CD4-positive, alpha-beta T cell treated with Interleukin-4 for 1 hour (primary cell): ENCODE measurements at regions not wholly inside any gene's neighbourhood (a gene's known extent, or its start where the extent isn't known, plus 50 kb on each side); places are given as distances from the start of the nearest gene placed in this dataset.
"Not testable (repeated sequence)": the region's sequence is repeated elsewhere in the genome, so short reads cannot be mapped to it uniquely, and the experiment has no call there.

Source experiments
- DNase-seq, 2 donors: peaks; one replicate each; pipeline ENCODE4 v3.0.0-alpha.2; 2020 to 2022

DNA sequence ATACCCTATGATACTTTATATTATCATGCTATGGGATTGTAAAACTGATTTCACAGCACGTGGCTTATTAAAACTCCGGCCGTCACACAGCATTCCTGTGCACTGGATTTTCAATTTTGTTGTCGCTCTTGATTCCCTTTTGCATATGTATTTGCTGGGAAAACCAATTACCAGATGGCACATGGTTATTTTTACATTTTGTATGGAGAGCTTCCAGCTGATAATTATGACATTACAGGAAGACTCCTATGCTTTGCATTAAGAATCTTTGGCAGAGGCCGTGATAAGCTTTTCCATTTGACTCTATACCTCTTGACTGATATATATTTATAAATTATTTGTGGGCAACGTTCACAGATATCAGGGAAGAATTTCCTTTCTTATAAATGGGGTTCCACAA lies 381.2 kb upstream of the RORB start:
- no peak for DNase-seq

DNA sequence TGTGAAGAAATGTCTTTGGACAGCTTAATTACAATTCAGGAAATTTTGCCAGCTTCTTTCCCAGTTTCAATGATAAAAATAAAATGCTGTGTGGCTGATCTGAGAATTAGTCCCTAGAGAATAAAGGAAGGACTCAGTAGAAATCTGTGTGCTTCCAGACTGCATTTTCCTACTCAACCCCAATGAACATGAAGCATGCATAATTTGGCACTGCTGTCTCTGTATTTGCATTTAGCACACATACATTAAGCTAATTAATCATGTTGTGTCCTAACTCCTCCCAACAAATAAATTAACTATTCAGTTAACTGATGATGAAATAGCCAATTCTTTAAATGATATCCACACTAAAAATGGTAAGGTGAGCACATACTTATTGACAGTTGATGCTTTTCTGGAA lies 380.0 kb upstream of the RORB start:
- no peak for DNase-seq

DNA sequence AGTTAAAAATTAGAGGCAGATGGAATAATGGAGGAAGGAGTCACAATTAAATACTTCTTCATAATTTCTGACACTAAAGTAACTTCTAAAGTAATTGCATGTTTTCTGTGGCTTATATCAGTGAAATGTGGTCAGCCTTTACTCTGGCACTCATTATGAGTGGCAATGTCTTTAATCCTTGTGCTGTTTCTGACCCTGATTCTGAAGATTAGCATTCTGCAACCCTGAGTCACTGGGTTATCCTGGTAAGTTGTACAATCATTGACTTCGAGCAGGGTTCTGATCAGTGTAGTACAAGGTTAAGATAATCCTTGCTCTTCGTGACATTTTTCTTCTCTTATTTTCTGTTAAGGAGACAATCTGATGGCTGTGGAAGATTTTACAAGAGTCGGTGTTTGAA lies 379.4 kb upstream of the RORB start:
- DNase-seq, result no peak

DNA sequence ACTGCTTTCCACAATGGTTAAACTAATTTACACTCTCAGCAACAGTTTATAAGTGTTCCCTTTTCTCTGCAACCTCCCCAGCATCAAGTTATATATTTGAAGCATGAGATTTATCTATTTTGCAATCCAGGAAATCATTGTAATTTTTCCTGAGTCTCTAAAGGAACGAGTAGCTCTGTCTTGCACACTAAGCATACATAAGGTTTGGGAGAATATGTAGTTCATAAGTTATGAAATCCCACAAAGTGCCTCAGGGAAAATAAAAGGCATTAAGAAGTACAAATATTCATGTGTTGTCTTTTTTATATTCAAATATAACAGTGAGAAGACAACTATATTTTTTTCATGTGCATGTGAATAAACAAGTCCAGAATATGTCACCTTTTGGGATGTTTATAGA lies 377.1 kb upstream of the RORB start:
- DNase-seq, result no peak

DNA sequence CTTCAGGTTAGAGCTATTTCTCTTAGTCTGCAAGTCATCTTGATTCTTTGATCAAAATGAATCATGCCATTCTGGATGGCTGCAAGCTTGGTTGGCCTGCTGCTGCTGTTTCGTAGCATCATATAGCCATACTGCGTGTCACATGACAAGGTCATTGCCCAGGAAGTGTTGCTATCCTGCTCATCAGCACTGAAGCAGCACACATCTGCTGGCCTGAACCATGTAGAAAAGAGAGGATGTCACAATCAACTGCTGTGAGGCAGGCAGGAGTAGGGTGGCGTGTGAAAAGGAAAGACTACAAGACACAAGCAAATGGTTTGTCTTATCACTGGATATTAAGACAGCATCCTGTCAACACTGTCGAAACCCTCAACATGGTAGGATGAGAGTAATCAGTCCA lies 376.7 kb upstream of the RORB start:
- no peak for DNase-seq

DNA sequence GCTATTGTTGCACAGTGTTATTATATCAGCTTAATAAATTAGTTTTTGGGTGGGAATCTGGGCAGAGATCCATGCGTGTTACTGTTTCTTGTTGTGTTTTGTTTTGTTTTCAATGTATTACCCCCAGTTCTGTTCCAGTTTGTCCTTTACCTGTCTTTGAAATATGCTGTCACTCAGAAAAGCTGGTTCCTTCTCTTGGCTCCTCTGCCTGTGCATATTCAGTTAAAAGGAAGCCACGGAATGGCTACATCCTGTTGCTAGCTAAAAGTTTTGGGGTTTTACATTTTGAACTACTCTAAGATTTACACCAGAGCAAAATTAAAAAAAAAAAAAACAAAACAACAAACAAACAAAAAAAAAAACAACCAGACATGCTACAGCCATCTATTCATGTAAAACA lies 374.9 kb upstream of the RORB start:
- DNase-seq, result no peak

DNA sequence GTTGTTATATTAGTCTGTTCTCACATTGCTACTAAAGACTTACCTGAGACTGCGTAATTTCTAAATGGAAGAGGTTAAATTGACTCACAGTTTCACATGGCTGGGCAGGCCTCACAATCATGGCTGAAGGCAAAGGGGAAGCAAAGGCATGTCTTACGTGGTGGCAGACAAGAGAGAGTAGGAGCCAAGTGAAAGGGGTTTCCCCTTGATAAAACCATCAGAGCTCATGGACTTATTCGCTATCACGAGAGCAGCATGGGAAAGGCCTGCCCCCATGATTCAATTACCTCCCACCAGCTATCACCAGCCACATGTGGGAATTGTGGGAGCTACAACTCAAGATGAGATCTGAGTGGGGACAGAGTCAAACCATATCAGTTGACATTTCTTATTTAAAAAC lies 374.5 kb upstream of the RORB start:
- DNase-seq, result no peak

DNA sequence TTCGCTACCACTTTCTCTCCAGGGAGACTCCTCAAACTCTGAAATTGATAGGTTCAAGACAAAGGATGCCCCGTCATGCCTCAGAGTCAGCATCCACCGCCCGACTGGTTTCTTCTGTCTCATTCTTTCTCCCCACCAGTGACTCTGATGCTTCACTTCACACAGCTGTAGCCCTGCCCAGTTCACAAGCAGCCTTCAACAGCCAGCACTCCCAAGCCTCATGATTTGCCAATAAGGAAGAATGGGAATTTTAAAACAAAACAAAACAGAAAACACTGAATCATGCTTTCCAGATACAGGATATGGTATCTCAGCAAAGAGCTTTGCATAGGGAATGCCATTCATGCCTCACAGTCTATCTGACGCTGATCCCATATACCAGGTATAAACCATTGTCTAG lies 371.2 kb upstream of the RORB start:
- DNase-seq, result no peak

DNA sequence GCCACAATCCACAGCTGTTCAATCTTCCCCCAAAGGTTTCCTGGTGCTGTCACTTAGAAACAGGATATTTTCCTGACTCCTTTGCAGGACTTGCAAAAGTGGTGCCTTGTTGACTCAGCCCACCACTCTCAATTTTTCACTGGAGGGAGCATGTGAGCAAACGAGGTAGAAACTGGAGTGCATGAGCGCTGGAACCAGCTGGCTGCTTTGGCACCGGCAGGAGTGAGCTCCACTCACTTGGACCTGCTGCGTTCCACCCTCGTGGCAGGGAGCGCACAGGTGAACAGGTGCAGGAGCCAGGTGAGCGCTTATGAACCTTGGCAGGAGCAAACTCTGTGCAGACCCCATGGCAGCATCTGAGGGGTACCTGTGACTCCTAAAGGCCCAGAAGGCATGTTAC lies 364.1 kb upstream of the RORB start:
- no peak for DNase-seq

DNA sequence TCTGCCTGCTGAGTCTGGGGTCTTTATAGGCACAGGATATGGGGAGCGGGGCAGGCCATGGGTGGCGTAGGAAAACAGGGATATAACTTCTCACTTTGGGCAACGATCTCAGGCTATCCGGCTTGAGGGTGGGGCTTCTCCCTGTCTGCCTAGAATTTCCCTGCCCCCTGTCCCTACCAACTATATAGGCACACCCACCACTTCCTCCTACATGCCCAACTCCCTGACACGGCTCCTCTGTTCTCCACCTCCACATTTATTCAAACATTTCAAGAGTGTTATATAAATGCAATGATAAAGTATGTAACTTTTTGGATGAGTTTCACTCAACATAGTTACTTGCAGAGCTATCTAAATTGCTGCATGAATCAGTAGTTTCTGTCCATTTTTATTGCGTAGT lies 363.2 kb upstream of the RORB start:
- no peak for DNase-seq

DNA sequence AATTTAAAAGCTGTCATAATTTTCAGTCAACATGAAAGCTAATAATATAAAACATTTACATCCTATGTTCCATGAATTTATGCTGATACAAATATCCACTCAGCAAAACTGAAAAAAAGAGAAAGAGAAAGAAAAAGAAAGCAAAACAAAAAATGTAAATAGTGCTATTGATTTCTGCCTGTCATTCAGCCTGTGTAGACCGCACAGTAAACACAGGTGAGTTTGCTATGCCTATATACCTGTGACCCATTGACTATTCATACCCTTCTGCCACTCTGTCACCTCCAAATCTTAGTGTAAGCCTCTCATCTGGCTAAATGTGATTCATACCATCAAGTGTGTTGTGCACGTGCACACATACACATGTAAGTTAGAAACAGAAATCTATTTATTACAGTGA lies 359.0 kb upstream of the RORB start:
- no peak for DNase-seq

DNA sequence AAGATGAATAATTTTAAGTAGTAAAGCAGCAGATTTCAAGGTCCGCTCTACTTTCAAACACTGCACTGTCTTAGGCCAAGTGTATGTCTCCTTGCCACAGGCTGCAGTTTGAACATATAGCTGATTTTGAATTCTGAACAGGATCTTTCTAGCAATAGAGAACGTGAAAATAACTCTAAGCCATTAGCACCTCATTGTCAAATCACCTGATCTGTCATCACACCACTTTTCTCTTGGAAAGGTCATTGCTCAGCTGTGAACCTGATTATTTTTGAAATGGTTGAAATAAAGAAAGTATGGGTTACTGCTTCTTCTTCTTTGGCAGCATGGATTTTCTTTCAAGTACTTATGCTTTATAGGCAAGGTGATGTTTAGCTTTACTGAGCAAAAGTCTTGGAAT lies 357.0 kb upstream of the RORB start:
- no peak for DNase-seq

DNA sequence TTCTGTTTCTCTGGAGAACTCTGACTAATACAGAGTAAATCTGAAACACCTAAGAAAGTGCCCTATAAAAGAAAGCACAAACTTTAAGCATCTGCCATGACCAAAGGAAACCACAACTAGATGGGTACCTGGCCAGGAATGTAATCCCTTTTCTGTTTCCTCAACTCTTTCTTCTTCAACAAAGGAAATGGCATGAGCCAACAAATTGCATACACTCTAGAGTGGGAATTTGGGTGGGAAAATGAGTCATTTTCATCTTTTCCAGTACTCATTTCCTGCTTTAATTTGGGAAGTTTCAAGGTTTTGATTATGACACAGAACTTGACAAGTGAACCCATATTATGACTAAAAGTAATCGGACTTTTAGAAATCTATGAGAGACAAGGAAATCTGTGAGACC lies 349.2 kb upstream of the RORB start:
- DNase-seq, result no peak

DNA sequence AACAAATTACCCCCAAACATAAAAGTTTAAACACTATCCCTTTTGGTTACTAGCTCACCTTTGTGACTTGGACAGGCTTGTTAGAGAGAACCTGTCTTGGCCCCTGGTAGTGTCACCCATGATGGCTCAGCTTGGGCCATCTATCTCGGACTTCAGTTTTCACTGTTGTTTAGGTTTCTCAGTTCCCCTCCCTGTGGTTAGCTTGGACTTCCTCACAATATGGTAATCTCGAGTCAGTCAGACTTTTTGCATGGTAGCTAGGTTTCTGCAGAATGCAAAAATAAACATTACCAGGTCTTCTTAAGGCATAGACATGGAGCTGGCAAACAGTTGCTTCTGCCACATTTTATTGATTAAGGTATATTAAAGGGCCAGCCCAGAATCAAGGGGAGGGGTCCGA lies 324.3 kb upstream of the RORB start:
- no peak for DNase-seq

DNA sequence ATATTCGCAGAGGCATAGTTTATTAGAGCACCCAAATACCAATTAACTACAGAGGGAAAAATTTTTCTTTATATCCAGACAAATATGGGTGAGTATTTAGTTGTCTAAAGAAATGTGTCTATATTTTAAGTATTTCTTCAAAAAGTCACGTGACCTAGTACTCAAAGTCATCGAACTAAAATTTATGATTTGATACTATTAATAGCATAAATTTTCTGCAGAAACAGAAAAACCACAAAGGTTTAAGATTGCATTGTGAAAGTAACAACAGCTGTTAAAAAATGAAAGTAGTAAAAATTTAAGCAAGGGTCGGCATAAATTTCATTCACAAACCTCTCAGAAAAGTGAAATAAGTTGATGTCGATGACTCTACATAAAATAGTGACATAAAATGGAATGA lies 323.9 kb upstream of the RORB start:
- no peak for DNase-seq

DNA sequence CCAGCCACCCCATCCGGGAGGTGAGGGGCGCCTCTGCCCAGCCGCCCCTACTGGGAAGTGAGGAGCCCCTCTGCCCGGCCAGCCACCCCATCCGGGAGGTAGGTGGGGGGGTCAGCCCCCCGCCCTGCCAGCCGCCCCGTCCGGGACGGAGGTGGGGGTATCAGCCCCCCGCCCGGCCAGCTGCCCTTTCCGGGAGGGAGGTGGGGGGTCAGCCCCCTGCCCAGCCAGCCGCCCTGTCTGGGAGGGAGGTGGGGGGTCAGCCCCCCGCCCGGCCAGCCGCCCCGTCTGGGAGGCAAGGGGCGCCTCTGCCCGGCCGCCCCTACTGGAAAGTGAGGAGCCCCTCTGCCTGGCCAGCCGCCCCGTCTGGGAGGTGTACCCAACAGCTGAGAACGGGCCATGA lies 299.4 kb upstream of the RORB start:
- not testable (repeated sequence) for DNase-seq

DNA sequence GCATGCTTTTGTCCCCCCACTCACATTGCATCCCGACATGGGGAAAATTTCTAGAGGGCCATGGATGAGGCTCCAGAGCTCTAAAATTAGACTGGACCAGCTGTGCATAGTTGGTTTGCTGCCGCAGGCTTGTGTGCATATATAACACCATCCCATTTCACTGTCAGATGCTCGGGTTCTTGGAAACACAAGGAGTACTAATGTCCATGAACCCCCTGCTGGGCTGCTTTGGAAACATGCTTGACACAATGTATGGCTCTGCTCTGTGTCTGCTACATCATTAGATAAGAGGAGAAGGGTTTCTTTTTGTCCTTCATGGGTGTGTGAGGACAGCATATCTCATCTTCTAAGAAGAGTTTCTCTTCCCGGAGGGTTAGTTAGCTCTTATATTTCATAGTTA lies 292.1 kb upstream of the RORB start:
- no peak for DNase-seq

DNA sequence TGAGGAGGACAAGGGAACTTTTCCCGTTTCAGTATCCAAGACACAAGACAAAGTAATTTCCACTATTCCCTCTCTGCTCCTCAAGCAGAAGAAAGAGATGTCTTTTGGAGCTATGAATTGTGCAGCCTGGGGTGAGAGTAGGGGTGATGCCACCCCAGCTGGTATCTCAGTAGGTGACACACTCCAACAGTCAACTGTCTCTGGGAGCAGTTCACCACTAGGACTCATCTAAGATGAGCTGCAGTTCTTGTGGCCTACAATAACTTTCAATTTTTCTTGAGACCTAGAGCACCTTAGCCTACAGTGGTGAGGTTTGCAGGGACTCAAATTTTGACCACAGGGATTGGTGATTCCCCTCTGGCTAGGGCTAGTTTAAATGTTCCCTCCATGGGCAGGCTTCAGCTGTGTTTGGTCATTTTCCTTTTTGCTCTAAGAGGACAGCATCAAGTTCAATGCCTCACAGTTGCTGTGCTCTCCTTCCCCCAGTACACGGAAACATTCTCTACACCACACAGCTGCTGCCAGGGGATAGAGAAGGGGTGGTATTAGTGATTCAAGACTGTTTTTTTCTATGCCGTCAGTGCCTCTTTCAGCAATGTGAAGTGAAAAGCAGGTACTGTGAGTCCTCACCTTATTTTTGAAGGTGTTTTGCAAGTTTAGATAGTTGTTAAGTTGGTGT lies 278.6 kb upstream of the RORB start:
- no peak for DNase-seq

DNA sequence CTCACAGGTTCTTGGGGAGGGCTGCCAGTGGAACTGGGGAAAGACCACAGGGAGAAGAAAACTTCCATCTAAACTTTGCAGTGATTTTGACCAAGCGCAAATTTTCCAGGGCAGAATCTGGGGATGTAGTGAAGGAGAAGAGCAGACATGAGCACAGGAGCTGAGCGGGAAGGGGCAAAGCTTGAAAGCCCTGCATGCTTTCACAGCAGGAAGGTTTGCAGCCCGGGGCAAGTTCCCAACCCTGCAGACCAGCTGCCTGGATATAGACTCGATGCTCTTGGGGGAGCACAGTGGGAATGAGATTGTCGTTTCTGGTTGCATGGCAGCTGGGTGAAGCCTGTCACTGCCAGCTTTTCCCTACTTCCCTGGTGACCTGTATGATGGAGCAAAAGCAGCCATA lies 276.8 kb upstream of the RORB start:
- no peak for DNase-seq

DNA sequence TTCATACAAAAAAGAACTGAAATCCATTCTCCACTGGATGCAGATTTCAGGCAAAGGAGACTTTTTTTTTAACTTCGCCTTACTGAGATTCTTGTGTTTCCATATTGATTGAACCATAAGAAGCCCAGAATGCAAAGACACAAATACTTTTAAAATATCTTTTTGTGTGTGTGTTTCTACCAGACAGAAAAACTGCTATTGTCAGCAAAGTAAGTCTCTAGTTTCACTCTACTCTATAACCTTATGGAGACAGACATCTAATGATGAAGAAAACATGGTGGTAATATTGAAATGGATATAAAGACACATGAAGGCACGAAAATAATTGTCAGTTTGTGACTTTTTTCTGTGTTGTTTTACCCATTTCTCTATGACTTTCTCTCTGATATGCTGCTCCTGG lies 260.3 kb upstream of the RORB start:
- DNase-seq, result no peak

DNA sequence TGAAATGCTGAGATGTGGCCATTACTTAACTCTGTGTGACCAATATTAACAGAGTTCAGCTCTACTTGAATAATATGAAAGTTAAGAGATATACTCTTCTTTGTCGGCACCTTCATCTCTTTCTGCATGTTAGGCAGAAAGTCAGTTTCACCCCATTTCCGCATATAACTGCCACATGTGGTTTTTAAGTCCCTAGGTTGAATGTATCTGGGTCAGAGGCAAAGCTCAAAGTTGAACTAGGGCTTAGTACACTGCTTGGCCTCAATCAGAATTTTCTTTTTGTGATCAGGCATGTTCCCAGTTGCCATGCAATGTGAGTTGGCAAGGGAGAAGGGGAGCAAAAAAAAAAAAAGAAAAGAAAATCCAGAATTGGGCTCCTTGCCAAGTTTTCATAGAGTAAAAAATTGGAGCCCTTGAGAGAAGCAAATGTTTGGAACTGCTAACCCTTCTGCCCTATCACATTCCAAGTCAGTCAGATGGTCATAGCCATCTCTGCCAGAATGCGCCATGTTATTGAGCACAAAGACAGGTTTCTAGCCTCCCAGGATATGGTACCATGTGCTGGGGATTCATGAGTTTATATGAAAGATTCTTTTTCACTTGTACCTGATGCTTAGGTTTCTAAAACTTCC lies 251.2 kb upstream of the RORB start:
- peak in 1 of 2 donors; percentile 22 for DNase-seq

DNA sequence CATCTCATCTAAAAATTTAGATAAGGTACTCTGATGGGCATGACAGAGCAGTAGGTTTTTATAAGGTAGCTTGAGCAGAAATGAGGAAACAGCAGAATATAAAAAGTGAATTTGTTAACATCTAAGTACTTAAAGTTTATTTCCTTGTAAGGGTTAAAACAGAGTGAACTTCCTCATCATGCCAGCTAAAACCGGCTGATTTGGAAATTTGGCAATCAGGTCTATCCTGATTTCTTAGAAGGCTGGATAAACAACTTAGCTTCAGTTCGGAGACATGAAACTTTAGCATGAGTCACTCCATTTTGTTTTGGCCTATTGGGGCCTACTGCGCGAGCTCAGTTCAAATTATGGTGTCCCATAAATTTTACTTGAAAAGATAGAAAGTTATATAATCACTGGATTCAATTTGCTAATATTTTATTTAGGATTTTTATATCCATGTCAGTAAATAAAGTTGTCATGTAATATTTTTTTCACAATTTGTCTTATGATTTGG lies 241.6 kb upstream of the RORB start:
- no peak for DNase-seq

DNA sequence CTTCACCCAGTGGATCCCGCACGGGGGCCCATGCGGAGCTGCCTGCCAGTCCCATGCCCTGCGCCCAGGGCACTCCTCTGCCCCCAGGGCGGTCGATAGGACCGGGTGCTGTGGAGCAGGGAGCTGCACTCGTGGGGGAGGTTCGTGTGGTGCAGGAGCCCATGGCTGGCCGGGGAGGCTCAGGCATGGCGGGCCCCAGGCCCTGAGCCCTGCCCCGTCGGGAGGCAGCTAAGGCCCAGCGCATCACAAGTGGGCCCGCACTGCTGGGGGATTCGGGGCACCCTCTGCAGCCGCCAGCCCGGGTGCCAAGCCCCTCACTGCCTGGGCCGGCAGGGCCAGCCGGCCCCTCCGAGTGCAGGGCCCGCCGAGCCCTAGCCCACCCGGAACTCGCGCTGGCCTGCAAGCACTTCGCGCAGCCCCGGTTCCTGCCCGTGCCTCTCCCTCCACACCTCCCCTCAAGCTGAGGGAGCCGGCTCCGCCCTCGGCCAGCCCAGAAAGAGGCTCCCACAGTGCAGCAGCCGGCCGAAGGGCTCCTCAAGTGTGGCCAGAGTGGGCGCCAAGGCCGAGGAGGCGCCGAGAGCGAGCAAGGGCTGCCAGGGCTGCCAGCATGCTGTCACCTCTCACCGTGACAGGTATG lies 221.1 kb upstream of the RORB start:
- DNase-seq, result no peak

DNA sequence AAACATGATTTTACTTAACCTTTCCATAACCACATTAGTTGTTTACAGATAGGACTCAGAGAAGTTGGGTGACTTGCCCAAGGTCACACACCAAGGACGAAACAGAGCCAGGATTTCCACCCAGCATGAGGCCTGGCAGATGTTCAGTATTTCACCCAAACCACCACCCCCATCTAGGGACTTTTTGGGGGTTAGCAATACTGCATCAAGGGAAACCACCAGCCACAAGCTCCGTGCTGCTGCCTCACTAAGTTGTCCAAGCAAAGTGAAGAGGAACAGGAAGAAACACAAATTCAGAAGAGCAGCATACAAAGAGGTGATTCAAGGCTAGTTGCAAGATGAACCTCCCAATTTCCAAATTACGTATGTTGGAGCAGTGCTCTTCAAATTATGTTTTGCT lies 219.6 kb upstream of the RORB start:
- DNase-seq, result peak; percentile 19 to 43

DNA sequence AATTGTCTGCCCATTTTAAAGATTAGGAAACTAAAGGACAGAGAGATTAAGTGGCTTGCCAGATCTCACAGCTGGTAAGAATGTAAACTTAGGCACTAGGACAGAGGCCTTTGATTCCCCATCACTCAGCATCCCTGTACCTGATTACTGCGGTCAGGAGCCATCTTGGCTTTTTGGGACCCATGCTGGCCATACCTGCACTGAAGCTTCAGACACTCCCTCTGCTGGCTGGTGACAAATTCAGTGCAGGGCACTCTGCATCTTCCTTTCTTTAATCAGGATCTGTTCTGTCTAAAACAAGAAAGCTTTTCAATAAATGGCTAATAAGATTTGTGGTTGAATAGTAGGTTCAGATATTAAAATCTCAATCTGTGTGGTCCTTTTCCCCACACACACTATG lies 215.5 kb upstream of the RORB start:
- DNase-seq, result no peak
